Activated naive CD4-positive, alpha-beta T cell treated with anti-CD3 and anti-CD28 coated beads for 36 hours (primary cell): ENCODE measurements at regions not wholly inside any gene's neighbourhood (a gene's known extent, or its start where the extent isn't known, plus 50 kb on each side); places are given as distances from the start of the nearest gene placed in this dataset.
A peak's percentile ranks its signal among the peaks of the same experiment; 100 is the strongest.

Source experiments
- CTCF ChIA-PET: fragments of 350-600 bp; sonication (Branson Sonifier 250); formaldehyde crosslinking; loops from one replicate; lab custom pipeline; 2021; ENCODE audit warnings: antibody characterized with exemption; lab: Charles Lee
- DNase-seq: peaks from one replicate; pipeline ENCODE4 v3.0.0-alpha.2; 2020
- H3K27ac Mint-ChIP-seq: one replicate; pipeline ENCODE4 v1.8.0; 2021; ENCODE audit warnings: mild to moderate bottlenecking, mixed read lengths
- H3K27me3 Mint-ChIP-seq: one replicate; pipeline ENCODE4 v1.8.0; 2021; ENCODE audit warnings: low read depth, mixed read lengths
- H3K36me3 Mint-ChIP-seq: one replicate; pipeline ENCODE4 v1.8.0; 2021; ENCODE audit warnings: low read depth, mixed read lengths
- H3K4me1 Mint-ChIP-seq: one replicate; pipeline ENCODE4 v1.8.0; 2021; ENCODE audit warnings: low read depth, mixed read lengths
- H3K4me3 Mint-ChIP-seq: one replicate; pipeline ENCODE4 v1.8.0; 2021; ENCODE audit warnings: mild to moderate bottlenecking, moderate library complexity, mixed read lengths
- H3K9me3 Mint-ChIP-seq: one replicate; pipeline ENCODE4 v1.8.0; 2021; ENCODE audit warnings: mixed read lengths
- intact Hi-C: fragments of 100-400 bp; cut with micrococcal nuclease; formaldehyde crosslinking; loops from one replicate; pipeline ENCODE4 v1.15.1; 2023

DNA sequence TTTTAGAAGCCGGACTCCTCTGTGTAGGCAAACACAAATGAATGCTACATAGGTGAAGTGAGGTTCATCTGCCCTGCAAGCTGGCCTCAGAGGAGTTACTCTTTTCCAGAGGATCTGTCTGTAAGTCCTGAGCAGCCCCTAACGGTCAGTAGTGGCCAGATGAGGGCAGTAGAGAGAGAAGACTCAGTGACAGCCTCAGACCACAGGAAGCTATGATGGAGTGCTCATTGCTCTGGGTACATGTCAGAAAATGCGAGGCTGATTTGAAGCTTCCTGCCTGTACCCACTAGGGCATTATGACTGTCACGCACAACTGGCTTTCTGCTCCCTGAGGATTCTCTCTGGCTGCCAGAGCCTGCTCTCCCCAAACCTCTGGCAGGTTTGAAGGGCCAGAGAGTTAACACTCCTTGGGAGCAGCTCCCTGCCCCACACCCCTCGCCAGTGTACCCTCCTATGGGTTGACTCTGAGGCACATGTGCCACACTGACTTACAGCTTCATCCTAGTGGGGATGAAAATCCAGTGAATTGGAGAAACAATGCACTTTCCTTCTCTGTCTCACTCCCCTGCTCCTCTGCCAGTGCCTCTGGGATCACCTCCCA is 141.5 kb downstream of the GABRG2 start:
- peaks cover 2% of the 10 kb centered on the region for H3K9me3 Mint-ChIP-seq
- H3K4me1 Mint-ChIP-seq = no peaks in the 10 kb centered on the region
- no peak overlapping the region for H3K27ac Mint-ChIP-seq
- no peak overlapping the region for H3K4me3 Mint-ChIP-seq
- H3K27me3 Mint-ChIP-seq = peaks cover 2% of the 10 kb centered on the region
- intact Hi-C loops = no loop called here
- DNase-seq = peak; percentile 13
- H3K36me3 Mint-ChIP-seq = no peaks in the 10 kb centered on the region
- CTCF ChIA-PET = no interaction called here

GRCh38 chr5:162214551-162214950 is 147.0 kb downstream of the GABRG2 start:
- H3K9me3 Mint-ChIP-seq = no peaks in the 10 kb centered on the region
- no peak for DNase-seq
- no peaks in the 10 kb centered on the region for H3K36me3 Mint-ChIP-seq
- intact Hi-C loops = no loop called here
- CTCF ChIA-PET = no interaction called here
- H3K4me1 Mint-ChIP-seq = no peaks in the 10 kb centered on the region
- H3K27me3 Mint-ChIP-seq = no peaks in the 10 kb centered on the region
- no peak overlapping the region for H3K27ac Mint-ChIP-seq
- H3K4me3 Mint-ChIP-seq = no peak overlapping the region

- DNase-seq = no peak
- Mint-ChIP-seq H3K4me1 (no peaks in the 10 kb centered on the region), H3K27me3 (no peaks in the 10 kb centered on the region), H3K27ac (no peak overlapping the region), H3K4me3 (no peak overlapping the region), H3K36me3 (no peaks in the 10 kb centered on the region), H3K9me3 (peaks cover 6% of the 10 kb centered on the region)
- CTCF ChIA-PET = no interaction called here
- intact Hi-C loops = no loop called here
Measured at GRCh38 chr5:162217037-162217436, 149.5 kb downstream of the GABRG2 start.

GRCh38 chr5:162221910-162222309 is 154.3 kb downstream of the GABRG2 start:
- intact Hi-C loops = no loop called here
- Mint-ChIP-seq H3K4me3 (no peak overlapping the region), H3K27ac (no peak overlapping the region), H3K9me3 (peaks cover 11% of the 10 kb centered on the region), H3K27me3 (no peaks in the 10 kb centered on the region), H3K4me1 (no peaks in the 10 kb centered on the region), H3K36me3 (no peaks in the 10 kb centered on the region)
- no peak for DNase-seq
- CTCF ChIA-PET = no interaction called here

- DNase-seq = no peak
- Mint-ChIP-seq H3K4me3 (no peak overlapping the region), H3K4me1 (no peaks in the 10 kb centered on the region), H3K9me3 (peaks cover 8% of the 10 kb centered on the region), H3K36me3 (no peaks in the 10 kb centered on the region), H3K27ac (no peak overlapping the region), H3K27me3 (no peaks in the 10 kb centered on the region)
- intact Hi-C loops = no loop called here
- CTCF ChIA-PET = no interaction called here
Measured at GRCh38 chr5:162227075-162227474, 159.5 kb downstream of the GABRG2 start.

- Mint-ChIP-seq H3K4me3 (no peak overlapping the region), H3K27ac (no peak overlapping the region), H3K27me3 (no peaks in the 10 kb centered on the region), H3K4me1 (no peaks in the 10 kb centered on the region), H3K36me3 (no peaks in the 10 kb centered on the region), H3K9me3 (peaks cover 9% of the 10 kb centered on the region)
- DNase-seq = no peak
- CTCF ChIA-PET = no interaction called here
- intact Hi-C loops = no loop called here
Measured at GRCh38 chr5:162230348-162230747, 162.8 kb downstream of the GABRG2 start.

DNA sequence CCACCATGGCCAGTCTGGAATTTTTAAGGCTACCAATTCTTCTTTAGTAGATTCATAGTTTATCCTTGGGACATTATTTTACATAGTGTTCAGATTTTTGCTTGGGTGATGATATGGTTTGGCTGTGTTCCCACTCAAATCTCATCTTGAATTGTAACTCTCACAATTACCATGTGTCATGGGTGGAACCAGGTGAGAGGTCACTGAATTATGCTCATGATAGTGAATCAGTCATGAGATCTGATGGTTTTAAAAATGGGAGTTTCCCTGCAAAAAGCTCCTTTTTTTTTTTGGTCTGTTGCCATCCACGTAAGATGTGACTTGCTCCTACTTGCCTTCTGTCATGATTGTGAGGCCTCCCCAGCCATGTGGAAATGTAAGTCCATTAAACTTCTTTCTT is 163.9 kb downstream of the GABRG2 start:
- CTCF ChIA-PET = no interaction called here
- no peaks in the 10 kb centered on the region for H3K4me1 Mint-ChIP-seq
- H3K4me3 Mint-ChIP-seq = no peak overlapping the region
- intact Hi-C loops = no loop called here
- H3K27ac Mint-ChIP-seq = no peak overlapping the region
- DNase-seq = no peak
- peaks cover 11% of the 10 kb centered on the region for H3K9me3 Mint-ChIP-seq
- no peaks in the 10 kb centered on the region for H3K36me3 Mint-ChIP-seq
- H3K27me3 Mint-ChIP-seq = no peaks in the 10 kb centered on the region

DNA sequence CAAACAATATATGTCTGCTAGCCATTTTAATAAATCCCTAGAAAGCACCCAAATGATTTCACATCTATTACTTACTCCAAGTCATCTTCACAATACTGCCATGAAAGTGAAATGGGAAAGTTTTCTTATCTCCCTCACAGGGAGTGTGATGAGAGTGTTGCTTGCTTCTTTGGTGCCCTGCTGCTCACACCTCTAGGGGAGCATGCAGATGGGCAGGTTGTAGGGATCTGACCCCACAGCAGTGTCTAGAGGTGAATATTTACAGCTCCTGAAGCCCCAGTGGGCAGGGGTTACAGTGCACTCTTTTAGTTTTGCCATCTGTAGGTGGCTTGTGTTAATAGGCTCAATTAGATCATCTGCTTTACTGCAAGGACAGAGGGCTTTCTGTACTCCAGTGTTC is 173.2 kb downstream of the GABRG2 start:
- H3K36me3 Mint-ChIP-seq = no peaks in the 10 kb centered on the region

DNA sequence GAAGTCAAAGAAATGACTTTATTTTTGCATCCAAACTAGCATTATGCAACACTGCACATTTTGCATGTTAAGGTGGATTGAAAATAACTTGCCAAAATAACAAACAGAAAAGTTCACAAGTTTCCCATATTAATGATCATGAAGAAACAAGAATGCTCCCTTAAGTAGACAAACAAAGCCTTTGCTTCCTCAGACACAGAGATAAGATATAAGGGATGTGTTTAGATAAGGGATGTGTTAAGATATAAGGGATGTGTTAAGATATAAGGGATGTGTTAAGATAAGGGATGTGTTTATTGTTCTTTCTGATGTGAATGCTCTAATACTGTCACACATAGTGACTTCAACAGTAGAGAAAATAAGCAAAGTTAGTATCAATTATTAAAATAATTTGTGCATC is 174.8 kb downstream of the GABRG2 start:
- Mint-ChIP-seq H3K4me1 (no peaks in the 10 kb centered on the region), H3K27ac (no peak overlapping the region), H3K4me3 (no peak overlapping the region), H3K9me3 (peaks cover under 1% of the 10 kb centered on the region), H3K27me3 (no peaks in the 10 kb centered on the region), H3K36me3 (no peaks in the 10 kb centered on the region)
- CTCF ChIA-PET = interaction anchor here (0.6 kb wide), 1 partner anchor 147 kb away, joined by 3 read pairs; no protein-coding TSS in a partner anchor
- intact Hi-C loops = no loop called here
- DNase-seq = no peak

More for the DNA sequence above, 173.2 kb downstream of the GABRG2 start:
- CTCF ChIA-PET = no interaction called here
- Mint-ChIP-seq H3K27ac (no peak overlapping the region), H3K27me3 (no peaks in the 10 kb centered on the region), H3K4me1 (no peaks in the 10 kb centered on the region), H3K9me3 (peaks cover 12% of the 10 kb centered on the region), H3K4me3 (no peak overlapping the region)
- intact Hi-C loops = no loop called here
- no peak for DNase-seq

- CTCF ChIA-PET = no interaction called here
- intact Hi-C loops = no loop called here
- no peaks in the 10 kb centered on the region for H3K4me1 Mint-ChIP-seq
- H3K36me3 Mint-ChIP-seq = no peaks in the 10 kb centered on the region
- no peaks in the 10 kb centered on the region for H3K9me3 Mint-ChIP-seq
- no peak overlapping the region for H3K4me3 Mint-ChIP-seq
- DNase-seq = no peak
- no peaks in the 10 kb centered on the region for H3K27me3 Mint-ChIP-seq
- no peak overlapping the region for H3K27ac Mint-ChIP-seq
Measured at GRCh38 chr5:162243651-162244050, 176.1 kb downstream of the GABRG2 start.

GRCh38 chr5:162248107-162248713 is 180.6 kb downstream of the GABRG2 start:
- Mint-ChIP-seq H3K36me3 (no peaks in the 10 kb centered on the region), H3K27ac (no peak overlapping the region), H3K4me1 (no peaks in the 10 kb centered on the region), H3K27me3 (no peaks in the 10 kb centered on the region), H3K4me3 (no peak overlapping the region), H3K9me3 (no peaks in the 10 kb centered on the region)
- no peak for DNase-seq
- intact Hi-C loops = no loop called here
- CTCF ChIA-PET = interaction anchor here (0.6 kb wide), 1 partner anchor 56 kb away, joined by 3 read pairs; no protein-coding TSS in a partner anchor

DNA sequence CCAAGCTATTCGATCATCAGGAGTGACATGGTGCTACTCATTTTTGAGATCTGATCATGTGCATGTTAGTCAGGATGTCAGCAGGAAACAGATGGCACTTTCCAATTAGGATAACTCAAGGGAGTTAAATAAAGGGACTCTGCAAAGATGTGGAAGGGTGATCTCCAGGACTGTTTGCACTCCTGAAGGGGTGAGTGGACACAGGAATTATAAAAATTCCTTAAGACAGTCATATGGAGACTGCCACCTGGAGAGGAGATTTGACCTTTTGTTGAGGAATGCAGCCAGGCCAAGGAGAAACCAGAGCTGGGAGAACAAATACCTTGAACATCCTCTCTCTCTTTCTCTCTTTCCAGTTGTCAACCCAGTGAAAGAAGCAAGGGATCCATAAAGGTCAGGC is 189.1 kb downstream of the GABRG2 start:
- Mint-ChIP-seq H3K36me3 (no peaks in the 10 kb centered on the region), H3K9me3 (no peaks in the 10 kb centered on the region), H3K4me1 (no peaks in the 10 kb centered on the region), H3K27me3 (no peaks in the 10 kb centered on the region), H3K27ac (no peak overlapping the region), H3K4me3 (no peak overlapping the region)
- intact Hi-C loops = no loop called here
- CTCF ChIA-PET = no interaction called here
- no peak for DNase-seq

DNA sequence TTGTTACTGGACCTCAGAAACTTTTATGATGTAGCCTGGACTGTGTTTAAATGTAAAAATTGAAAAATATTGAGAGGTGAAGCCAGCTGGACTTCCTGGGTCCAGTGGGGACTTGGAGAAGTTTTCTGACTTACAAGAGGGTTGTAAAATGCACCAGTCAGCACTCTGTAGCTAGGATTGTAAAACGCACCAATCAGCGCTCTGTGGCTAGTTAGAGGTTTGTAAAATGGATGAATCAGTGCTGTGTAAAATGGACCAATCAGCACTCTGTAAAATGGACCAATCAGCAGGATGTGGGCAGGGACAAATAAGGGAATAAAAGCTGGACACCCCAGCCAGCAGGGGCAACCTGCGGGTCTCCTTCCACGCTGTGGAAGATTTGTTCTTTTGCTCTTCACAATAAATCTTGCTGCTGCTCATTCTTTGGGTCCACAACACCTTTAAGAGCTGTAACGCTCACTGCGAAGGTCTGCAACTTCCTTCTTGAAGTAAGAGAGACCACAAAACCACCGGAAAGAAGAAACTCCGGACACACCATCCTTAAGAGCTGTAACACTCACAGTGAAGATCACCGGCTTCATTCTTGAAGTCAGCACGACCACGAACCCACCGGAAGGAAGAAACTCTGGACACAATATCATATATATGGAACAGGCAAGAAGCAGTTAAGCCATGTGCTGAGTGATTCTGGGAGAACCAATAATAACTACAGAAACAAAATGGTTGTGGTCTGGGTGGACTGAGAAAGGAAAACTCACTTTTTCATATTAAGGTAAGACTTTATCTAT is 201.3 kb downstream of the GABRG2 start:
- no peak for DNase-seq
- no peak overlapping the region for H3K4me3 Mint-ChIP-seq
- no peaks in the 10 kb centered on the region for H3K27me3 Mint-ChIP-seq
- H3K4me1 Mint-ChIP-seq = no peaks in the 10 kb centered on the region
- peaks cover 3% of the 10 kb centered on the region for H3K9me3 Mint-ChIP-seq
- intact Hi-C loops = no loop called here
- CTCF ChIA-PET = no interaction called here
- H3K27ac Mint-ChIP-seq = no peak overlapping the region
- no peaks in the 10 kb centered on the region for H3K36me3 Mint-ChIP-seq
